Loucy (cell line): ENCODE measurements at regions not wholly inside any gene's neighbourhood (a gene's known extent, or its start where the extent isn't known, plus 50 kb on each side); places are given as distances from the start of the nearest gene placed in this dataset.

Experiments
- H2AFZ ChIP-seq: fragments of 200-600 bp; sonication (generic); 2 replicates; pipeline ENCODE4 v1.6.0; 2016; ENCODE audit warnings: antibody characterized with exemption, mild to moderate bottlenecking, low read length, moderate library complexity
- H3F3A ChIP-seq: fragments of 200-600 bp; 2 replicates; pipeline ENCODE4 v1.6.0; 2016; ENCODE audit warnings: antibody characterized with exemption, low read depth, mild to moderate bottlenecking
- H3K27me3 ChIP-seq: fragments of 200-600 bp; sonication (generic); 2 replicates; pipeline ENCODE4 v1.6.1; 2014; ENCODE audit warnings: low read length, mild to moderate bottlenecking; ENCODE audit not compliant: insufficient read depth, poor library complexity, severe bottlenecking
- H3K36me3 ChIP-seq: fragments of 200-600 bp; sonication (generic); 2 replicates; pipeline ENCODE4 v1.6.1; 2016; ENCODE audit warnings: low read length; ENCODE audit not compliant: insufficient read depth
- H3K4me1 ChIP-seq: fragments of 200-600 bp; sonication (generic); 2 replicates; pipeline ENCODE4 v1.5.1; 2014; ENCODE audit warnings: low read length, mild to moderate bottlenecking; ENCODE audit not compliant: insufficient read depth, poor library complexity, severe bottlenecking
- H3K4me2 ChIP-seq: fragments of 200-600 bp; sonication (generic); 2 replicates; pipeline ENCODE4 v1.6.0; 2014; ENCODE audit warnings: antibody characterized with exemption, low read length, low read depth, mild to moderate bottlenecking; ENCODE audit not compliant: poor library complexity, severe bottlenecking
- H3K4me3 ChIP-seq: fragments of 200-600 bp; sonication (generic); 2 replicates; pipeline ENCODE4 v1.5.1; 2014; ENCODE audit warnings: low read length, mild to moderate bottlenecking, mixed read lengths; ENCODE audit not compliant: poor library complexity, severe bottlenecking
- H3K79me2 ChIP-seq: fragments of 200-600 bp; sonication (generic); 2 replicates; pipeline ENCODE4 v1.6.1; 2014; ENCODE audit warnings: low read length; ENCODE audit not compliant: insufficient read depth
- H3K9ac ChIP-seq: fragments of 200-600 bp; sonication (generic); 2 replicates; pipeline ENCODE4 v1.6.0; 2014; ENCODE audit warnings: mild to moderate bottlenecking, low read depth, low read length, moderate library complexity; ENCODE audit not compliant: poor library complexity, severe bottlenecking
- H3K9me2 ChIP-seq: fragments of 200-600 bp; sonication (generic); replicated peaks from 2 replicates; pipeline ENCODE4 v1.6.1; 2016; ENCODE audit warnings: low read depth, low read length, mixed read lengths
- H3K9me3 ChIP-seq: fragments of 200-600 bp; sonication (generic); 2 replicates; pipeline ENCODE4 v1.6.1; 2014; ENCODE audit warnings: mild to moderate bottlenecking, antibody characterized with exemption, low read length, low read depth; ENCODE audit not compliant: insufficient read depth
- H4K20me1 ChIP-seq: fragments of 200-600 bp; sonication (generic); 2 replicates; pipeline ENCODE4 v1.6.0; 2014; ENCODE audit warnings: antibody characterized with exemption, low read length, mild to moderate bottlenecking; ENCODE audit not compliant: insufficient read depth, poor library complexity, severe bottlenecking
- EZH2phosphoT487 ChIP-seq: fragments of 200-600 bp; IDR thresholded peaks from 2 replicates; pipeline ENCODE4 v1.6.1; 2018; ENCODE audit warnings: antibody characterized with exemption, mild to moderate bottlenecking, moderate library complexity, borderline replicate concordance
- TF ChIP-seq, protein P1 (sequence below): fragments of 200-600 bp; sonication (generic); conservative IDR thresholded peaks from 2 replicates; pipeline ENCODE4 v1.5.1; 2014; ENCODE audit warnings: mild to moderate bottlenecking, antibody characterized with exemption, low read length

GRCh38 chr2:216927163-216927562, 67.3 kb upstream of the TNP1 start:
- Histone ChIP-seq H4K20me1 (no peaks in the 10 kb centered on the region), H3K4me1 (no peaks in the 10 kb centered on the region), H2AFZ (no peak overlapping the region), H3K27me3 (no peaks in the 10 kb centered on the region), H3K79me2 (no peaks in the 10 kb centered on the region), H3K4me2 (no peak overlapping the region), H3K9ac (no peak overlapping the region), H3K36me3 (no peaks in the 10 kb centered on the region), H3K4me3 (no peak overlapping the region), H3K9me2 (no peaks in the 10 kb centered on the region), H3F3A (no peaks in the 10 kb centered on the region), H3K9me3 (no peaks in the 10 kb centered on the region)
- no peak for TF ChIP-seq EZH2phosphoT487
- TF ChIP-seq, protein P1, sequence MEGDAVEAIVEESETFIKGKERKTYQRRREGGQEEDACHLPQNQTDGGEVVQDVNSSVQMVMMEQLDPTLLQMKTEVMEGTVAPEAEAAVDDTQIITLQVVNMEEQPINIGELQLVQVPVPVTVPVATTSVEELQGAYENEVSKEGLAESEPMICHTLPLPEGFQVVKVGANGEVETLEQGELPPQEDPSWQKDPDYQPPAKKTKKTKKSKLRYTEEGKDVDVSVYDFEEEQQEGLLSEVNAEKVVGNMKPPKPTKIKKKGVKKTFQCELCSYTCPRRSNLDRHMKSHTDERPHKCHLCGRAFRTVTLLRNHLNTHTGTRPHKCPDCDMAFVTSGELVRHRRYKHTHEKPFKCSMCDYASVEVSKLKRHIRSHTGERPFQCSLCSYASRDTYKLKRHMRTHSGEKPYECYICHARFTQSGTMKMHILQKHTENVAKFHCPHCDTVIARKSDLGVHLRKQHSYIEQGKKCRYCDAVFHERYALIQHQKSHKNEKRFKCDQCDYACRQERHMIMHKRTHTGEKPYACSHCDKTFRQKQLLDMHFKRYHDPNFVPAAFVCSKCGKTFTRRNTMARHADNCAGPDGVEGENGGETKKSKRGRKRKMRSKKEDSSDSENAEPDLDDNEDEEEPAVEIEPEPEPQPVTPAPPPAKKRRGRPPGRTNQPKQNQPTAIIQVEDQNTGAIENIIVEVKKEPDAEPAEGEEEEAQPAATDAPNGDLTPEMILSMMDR = no peak

DNA sequence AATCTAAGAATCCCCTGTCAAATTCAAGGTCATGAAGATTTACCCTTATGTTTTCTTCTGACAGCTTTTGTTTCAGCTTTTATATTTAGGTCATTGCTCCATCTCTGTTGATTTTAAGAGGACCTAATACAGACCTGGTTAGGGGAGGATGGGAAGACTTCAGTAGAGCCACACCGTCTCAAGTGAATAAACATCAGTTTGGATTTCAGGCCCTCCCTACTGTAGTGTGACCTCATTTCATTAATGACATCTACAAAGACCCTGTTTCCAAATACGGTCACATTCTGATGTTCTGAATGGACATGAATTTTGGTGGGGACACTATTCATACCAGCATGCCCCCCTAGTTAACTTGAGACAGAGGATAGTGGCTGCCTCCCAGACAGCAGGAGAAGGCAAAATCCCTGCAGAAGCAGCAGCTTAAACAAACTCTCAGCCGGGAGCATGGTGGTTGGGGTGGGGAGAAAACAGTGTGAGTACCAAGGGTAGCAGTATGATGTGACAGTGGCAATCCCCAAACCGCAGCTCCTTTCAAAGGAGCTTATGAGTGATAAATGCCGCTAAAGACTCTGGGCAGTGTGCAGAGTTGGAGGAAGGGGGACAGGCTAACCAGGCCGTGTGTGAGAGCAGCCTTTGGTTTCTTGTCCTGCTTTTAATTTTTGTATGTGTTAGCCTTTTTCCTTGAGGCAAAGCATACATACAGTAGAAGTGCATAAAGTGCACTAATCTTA, 65.9 kb upstream of the TNP1 start:
- TF ChIP-seq, protein P1 = no peak
- no peak for TF ChIP-seq EZH2phosphoT487
- no peak overlapping the region for H3K4me3 ChIP-seq

GRCh38 chr2:216925006-216925405, 65.1 kb upstream of the TNP1 start:
- TF ChIP-seq EZH2phosphoT487 = no peak
- TF ChIP-seq, protein P1 = no peak
- Histone ChIP-seq H3K9me2 (no peaks in the 10 kb centered on the region), H4K20me1 (no peaks in the 10 kb centered on the region)

More for the DNA sequence above, 65.9 kb upstream of the TNP1 start:
- Histone ChIP-seq H3K36me3 (no peaks in the 10 kb centered on the region), H3K9me3 (no peaks in the 10 kb centered on the region), H3K4me1 (no peaks in the 10 kb centered on the region), H3K9me2 (no peaks in the 10 kb centered on the region), H3K4me2 (no peak overlapping the region), H2AFZ (no peak overlapping the region), H4K20me1 (no peaks in the 10 kb centered on the region), H3F3A (no peaks in the 10 kb centered on the region), H3K9ac (no peak overlapping the region), H3K27me3 (no peaks in the 10 kb centered on the region), H3K79me2 (no peaks in the 10 kb centered on the region)

More at GRCh38 chr2:216925006-216925405, 65.1 kb upstream of the TNP1 start:
- H3K9me3 ChIP-seq = no peaks in the 10 kb centered on the region
- no peaks in the 10 kb centered on the region for H3K4me1 ChIP-seq
- no peaks in the 10 kb centered on the region for H3F3A ChIP-seq
- H3K4me2 ChIP-seq = no peak overlapping the region
- H3K36me3 ChIP-seq = no peaks in the 10 kb centered on the region
- no peak overlapping the region for H3K9ac ChIP-seq
- no peaks in the 10 kb centered on the region for H3K79me2 ChIP-seq
- H3K27me3 ChIP-seq = no peaks in the 10 kb centered on the region
- H3K4me3 ChIP-seq = no peak overlapping the region
- H2AFZ ChIP-seq = no peak overlapping the region
